Keratinocyte (primary cell): ENCODE measurements at regions not wholly inside any gene's neighbourhood (a gene's known extent, or its start where the extent isn't known, plus 50 kb on each side); places are given as distances from the start of the nearest gene placed in this dataset.

Experiments used
- DNase-seq: peaks from one replicate; pipeline ENCODE4 v3.0.0-alpha.2; 2011; ENCODE audit warnings: low read depth, missing footprints, low spot score
- FAIRE-seq: peaks from 2 replicates; lab custom pipeline; 2011; peaks lifted over from hg19 to GRCh38; lab: Jason Lieb, UNC
- H2AFZ ChIP-seq: 2 replicates; pipeline ENCODE4 v1.6.0; 2012; ENCODE audit warnings: low read length, control low read depth, inconsistent platforms; ENCODE audit not compliant: control insufficient read depth
- H3K27ac ChIP-seq: 2 replicates; pipeline ENCODE4 v1.5.1; 2011; ENCODE audit warnings: low read length; ENCODE audit not compliant: control insufficient read depth, insufficient read depth
- H3K27me3 ChIP-seq: 3 replicates; pipeline ENCODE4 v1.6.0; 2011; ENCODE audit warnings: low read length; ENCODE audit not compliant: control insufficient read depth, insufficient read depth; ENCODE audit errors: extremely low read depth
- H3K36me3 ChIP-seq, 2 experiments: 2 replicates in 1 of 2; 3 replicates in 1 of 2; pipeline ENCODE4 v1.5.1; 2011; ENCODE audit warnings: low read length in 2 of 2, mild to moderate bottlenecking in 1 of 2; ENCODE audit not compliant: control insufficient read depth in 2 of 2, insufficient read depth in 2 of 2; ENCODE audit errors: extremely low read depth in 1 of 2
- H3K4me1 ChIP-seq: 3 replicates; pipeline ENCODE4 v1.5.1; 2011; ENCODE audit warnings: low read length; ENCODE audit not compliant: control insufficient read depth, insufficient read depth; ENCODE audit errors: extremely low read depth
- H3K4me2 ChIP-seq: 3 replicates; pipeline ENCODE4 v1.6.0; 2011; ENCODE audit warnings: low read depth, low read length; ENCODE audit not compliant: control insufficient read depth, insufficient read depth; ENCODE audit errors: extremely low read depth
- H3K4me3 ChIP-seq, 3 experiments: fragments of 200-600 bp in 1 of 3; sonication (generic) in 1 of 3; 2 replicates in 2 of 3; 3 replicates in 1 of 3; pipeline ENCODE4 v1.5.1; 2011 to 2016; ENCODE audit warnings: low read length in 3 of 3, mild to moderate bottlenecking in 3 of 3, control low read depth in 2 of 3, inconsistent platforms in 1 of 3, low read depth in 1 of 3, mixed read lengths in 1 of 3, mixed run types in 1 of 3, moderate library complexity in 1 of 3; ENCODE audit not compliant: control insufficient read depth in 2 of 3, insufficient read depth in 2 of 3; ENCODE audit errors: extremely low read depth in 1 of 3
- H3K79me2 ChIP-seq: 2 replicates; pipeline ENCODE4 v1.6.0; 2012; ENCODE audit warnings: low read length; ENCODE audit not compliant: control insufficient read depth, insufficient read depth
- H3K9ac ChIP-seq: 3 replicates; pipeline ENCODE4 v1.6.0; 2011; ENCODE audit warnings: low read length; ENCODE audit not compliant: control insufficient read depth, insufficient read depth; ENCODE audit errors: extremely low read depth
- H3K9me1 ChIP-seq: 3 replicates; pipeline ENCODE4 v1.6.0; 2011; ENCODE audit warnings: low read length; ENCODE audit not compliant: control insufficient read depth, insufficient read depth; ENCODE audit errors: extremely low read depth
- H3K9me3 ChIP-seq: 2 replicates; pipeline ENCODE4 v1.5.1; 2012; ENCODE audit warnings: low read depth, low read length; ENCODE audit not compliant: control insufficient read depth
- H4K20me1 ChIP-seq: 3 replicates; pipeline ENCODE4 v1.6.0; 2011; ENCODE audit warnings: low read length; ENCODE audit not compliant: control insufficient read depth, insufficient read depth; ENCODE audit errors: extremely low read depth
- EZH2 ChIP-seq: IDR thresholded peaks from one replicate; pipeline ENCODE4 v1.6.1; 2012; ENCODE audit warnings: inconsistent platforms, mild to moderate bottlenecking, low read length, moderate library complexity
- dilution Hi-C: fragments of 300-500 bp; cut with MboI; formaldehyde crosslinking; loops from one replicate; pipeline ENCODE4 v1.7.0; 2020; ENCODE audit warnings: low sequenced_read_pairs; ENCODE audit not compliant: extremely low pct_ligation_motif_present
- TF ChIP-seq, protein P1 (sequence below), 3 experiments: IDR thresholded peaks in 1 of 3; conservative IDR thresholded peaks in 1 of 3; optimal IDR thresholded peaks in 1 of 3; 2 replicates in 2 of 3; 3 replicates in 1 of 3; pipeline versions ENCODE3 to v1.5.1; 2011; ENCODE audit warnings: low read length in 3 of 3, mild to moderate bottlenecking in 3 of 3, moderate library complexity in 2 of 3, control low read depth in 1 of 3, inconsistent platforms in 1 of 3; ENCODE audit not compliant: insufficient read depth in 2 of 3; ENCODE audit errors: extremely low read depth in 1 of 3

DNA sequence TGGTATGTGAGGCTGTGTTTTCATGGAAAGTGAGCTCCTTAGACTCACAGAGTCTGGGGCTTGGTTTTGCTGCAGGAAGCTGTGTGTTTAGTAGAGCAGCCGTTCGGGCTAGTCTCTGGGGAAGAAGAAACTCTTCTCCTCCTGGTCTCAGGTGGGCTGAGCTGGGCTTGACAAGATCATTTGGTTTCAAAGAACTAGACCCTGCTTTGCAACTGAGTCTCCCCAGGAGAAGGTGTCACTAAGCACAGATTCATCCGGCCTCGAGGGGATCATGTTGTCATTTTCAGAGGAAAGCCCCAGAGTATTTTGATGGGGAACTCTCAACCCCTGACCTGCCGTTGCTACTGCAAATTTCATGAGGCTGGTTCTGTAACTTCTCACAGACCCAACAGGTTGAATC, 188.5 kb downstream of the FAM43A start:
- no peak overlapping the region for H3K9ac ChIP-seq
- no peaks in the 10 kb centered on the region for H3K27me3 ChIP-seq
- dilution Hi-C loops, result no loop called here
- H4K20me1 ChIP-seq, result no peaks in the 10 kb centered on the region
- H3K9me1 ChIP-seq, result no peaks in the 10 kb centered on the region
- no peaks in the 10 kb centered on the region for H3K79me2 ChIP-seq
- no peaks in the 10 kb centered on the region for H3K36me3 ChIP-seq
- no peak overlapping the region for H3K27ac ChIP-seq
- TF ChIP-seq, protein P1, sequence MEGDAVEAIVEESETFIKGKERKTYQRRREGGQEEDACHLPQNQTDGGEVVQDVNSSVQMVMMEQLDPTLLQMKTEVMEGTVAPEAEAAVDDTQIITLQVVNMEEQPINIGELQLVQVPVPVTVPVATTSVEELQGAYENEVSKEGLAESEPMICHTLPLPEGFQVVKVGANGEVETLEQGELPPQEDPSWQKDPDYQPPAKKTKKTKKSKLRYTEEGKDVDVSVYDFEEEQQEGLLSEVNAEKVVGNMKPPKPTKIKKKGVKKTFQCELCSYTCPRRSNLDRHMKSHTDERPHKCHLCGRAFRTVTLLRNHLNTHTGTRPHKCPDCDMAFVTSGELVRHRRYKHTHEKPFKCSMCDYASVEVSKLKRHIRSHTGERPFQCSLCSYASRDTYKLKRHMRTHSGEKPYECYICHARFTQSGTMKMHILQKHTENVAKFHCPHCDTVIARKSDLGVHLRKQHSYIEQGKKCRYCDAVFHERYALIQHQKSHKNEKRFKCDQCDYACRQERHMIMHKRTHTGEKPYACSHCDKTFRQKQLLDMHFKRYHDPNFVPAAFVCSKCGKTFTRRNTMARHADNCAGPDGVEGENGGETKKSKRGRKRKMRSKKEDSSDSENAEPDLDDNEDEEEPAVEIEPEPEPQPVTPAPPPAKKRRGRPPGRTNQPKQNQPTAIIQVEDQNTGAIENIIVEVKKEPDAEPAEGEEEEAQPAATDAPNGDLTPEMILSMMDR (optimal IDR thresholded peaks at IDR 0.05 in 1 of 3, IDR thresholded peaks at IDR 0.05 in 1 of 3, conservative IDR thresholded peaks at IDR 0.05 in 1 of 3; ENCODE audit: extremely low read depth in 1 of 3, insufficient read depth in 2 of 3, low read length in 3 of 3), result no peak
- TF ChIP-seq EZH2, result no peak
- H3K4me2 ChIP-seq, result no peak overlapping the region
- H2AFZ ChIP-seq, result no peak overlapping the region
- DNase-seq, result no peak
- H3K4me1 ChIP-seq, result peaks cover 36% of the 10 kb centered on the region
- H3K9me3 ChIP-seq, result no peaks in the 10 kb centered on the region
- no peak overlapping the region for H3K4me3 ChIP-seq
- no peak for FAIRE-seq

GRCh38 chr3:194874783-194875182, 189.1 kb downstream of the FAM43A start:
- Histone ChIP-seq H2AFZ (no peak overlapping the region), H3K36me3 (no peaks in the 10 kb centered on the region), H4K20me1 (no peaks in the 10 kb centered on the region), H3K9me1 (no peaks in the 10 kb centered on the region), H3K4me3 (no peak overlapping the region), H3K79me2 (no peaks in the 10 kb centered on the region), H3K9ac (no peak overlapping the region), H3K27me3 (no peaks in the 10 kb centered on the region), H3K4me2 (no peak overlapping the region), H3K27ac (no peak overlapping the region), H3K4me1 (peaks cover 35% of the 10 kb centered on the region), H3K9me3 (no peaks in the 10 kb centered on the region)
- DNase-seq (no peak), FAIRE-seq (no peak)
- dilution Hi-C loops, result no loop called here
- TF ChIP-seq EZH2, result no peak
- TF ChIP-seq, protein P1 (optimal IDR thresholded peaks at IDR 0.05 in 1 of 3, IDR thresholded peaks at IDR 0.05 in 1 of 3, conservative IDR thresholded peaks at IDR 0.05 in 1 of 3; ENCODE audit: extremely low read depth in 1 of 3, insufficient read depth in 2 of 3, low read length in 3 of 3), result no peak
